ENCODE measurements at regions not wholly inside any gene's neighbourhood (a gene's known extent, or its start where the extent isn't known, plus 50 kb on each side); places are given as distances from the start of the nearest gene placed in this dataset.

GRCh38 chr15:97597801-97598200 lies 362.7 kb upstream of the ARRDC4 start:
- TF ChIP-seq ZNF274 (IDR thresholded peaks at IDR 0.05; ENCODE audit: borderline replicate concordance, low read depth, low read length) (no peak), RAD51 (IDR thresholded peaks at IDR 0.05; ENCODE audit: borderline replicate concordance, low read depth) (no peak)

Measured in K562 (cell line).